GM12878 (cell line): ENCODE measurements at regions not wholly inside any gene's neighbourhood (a gene's known extent, or its start where the extent isn't known, plus 50 kb on each side); places are given as distances from the start of the nearest gene placed in this dataset.

Experiments used
- ATAC-seq: fragments of 200-7000 bp; cut with Tn5 transposase; 3 replicates; pipeline ENCODE4 v1.9.1; 2020; ENCODE audit warnings: mild to moderate bottlenecking, moderate library complexity
- BruUV-seq: library from RNA; stranded (reverse); fragments of 400-500 nt; replicated peaks from 2 replicates; lab custom pipeline; 2021; lab: Mats Ljungman, UMichigan
- CTCF ChIA-PET: fragments of 300-600 bp; sonication (Branson Sonifier 250); formaldehyde crosslinking; extraction: SDS; loops from one replicate; lab custom pipeline; 2021; ENCODE audit warnings: inconsistent platforms; lab: Yijun Ruan, JAX
- POLR2A ChIA-PET: fragments of 350-600 bp; formaldehyde crosslinking; extraction: SDS; loops from one replicate; lab custom pipeline; 2021; ENCODE audit warnings: inconsistent platforms; lab: Charles Lee
- RAD21 ChIA-PET: fragments of 300-600 bp; sonication (Branson Sonifier 250); formaldehyde crosslinking; loops from one replicate; lab custom pipeline; 2023; ENCODE audit warnings: antibody characterized with exemption; ENCODE audit not compliant: unreplicated experiment; lab: Charles Lee
- SMC1A ChIA-PET: fragments of 300-600 bp; sonication (Branson Sonifier 250); formaldehyde crosslinking; loops from one replicate; lab custom pipeline; 2023; ENCODE audit not compliant: unreplicated experiment, uncharacterized antibody; lab: Charles Lee
- DNase-seq: peaks from one replicate; pipeline ENCODE4 v3.0.0-alpha.2; 2011; ENCODE audit warnings: low read depth, low spot score
- FAIRE-seq: peaks from 3 replicates; lab custom pipeline; 2011; peaks lifted over from hg19 to GRCh38; lab: Jason Lieb, UNC
- H2AFZ ChIP-seq: 2 replicates; pipeline ENCODE4 v1.6.0; 2011; ENCODE audit warnings: low read depth, low read length, control low read depth; ENCODE audit not compliant: control insufficient read depth
- H3K27ac ChIP-seq: 2 replicates; pipeline ENCODE4 v1.5.1; 2011; ENCODE audit warnings: control low read depth; ENCODE audit not compliant: control insufficient read depth, insufficient read depth
- H3K27me3 ChIP-seq, 2 experiments: replicated peaks in 1 of 2; 2 replicates each; pipeline versions ENCODE4 v1.6.0 to v1.6.1; 2011; ENCODE audit warnings: low read length in 1 of 2; ENCODE audit not compliant: control insufficient read depth in 2 of 2, insufficient read depth in 2 of 2
- H3K36me3 ChIP-seq, 2 experiments: 2 replicates each; pipeline ENCODE4 v1.5.1; 2011; ENCODE audit warnings: low read length in 1 of 2; ENCODE audit not compliant: control insufficient read depth in 2 of 2, insufficient read depth in 2 of 2
- H3K4me1 ChIP-seq: 2 replicates; pipeline ENCODE4 v1.6.1; 2011; ENCODE audit warnings: mild to moderate bottlenecking, low read length, moderate library complexity, mixed read lengths; ENCODE audit not compliant: control insufficient read depth, insufficient read depth
- H3K4me2 ChIP-seq: 2 replicates; pipeline ENCODE4 v1.6.0; 2011; ENCODE audit warnings: control low read depth; ENCODE audit not compliant: control insufficient read depth, insufficient read depth
- H3K4me3 ChIP-seq: fragments of 200-600 bp; sonication (generic); 2 replicates; pipeline ENCODE4 v1.5.1; 2016
- H3K79me2 ChIP-seq: 2 replicates; pipeline ENCODE4 v1.6.0; 2011; ENCODE audit warnings: low read length; ENCODE audit not compliant: control insufficient read depth, insufficient read depth
- H3K9ac ChIP-seq: 2 replicates; pipeline ENCODE4 v1.8.0; 2011; ENCODE audit warnings: low read length, control low read depth, mixed read lengths; ENCODE audit not compliant: control insufficient read depth, insufficient read depth
- H3K9me3 ChIP-seq: replicated peaks from 3 replicates; pipeline ENCODE4 v1.5.1; 2011; ENCODE audit warnings: mild to moderate bottlenecking, low read length; ENCODE audit not compliant: control insufficient read depth, insufficient read depth
- H4K20me1 ChIP-seq: 2 replicates; pipeline ENCODE4 v1.6.0; 2011; ENCODE audit not compliant: control insufficient read depth, insufficient read depth
- ATF2 ChIP-seq: IDR thresholded peaks from 2 replicates; pipeline ENCODE4 v1.6.1; 2012; ENCODE audit warnings: low read length, inconsistent platforms
- ATF7 ChIP-seq: fragments of 450-650 bp; IDR thresholded peaks from 2 replicates; pipeline ENCODE4 v1.6.1; 2016; ENCODE audit warnings: low read depth, mild to moderate bottlenecking
- CBX3 ChIP-seq: fragments of 200-600 bp; sonication (generic); IDR thresholded peaks from 2 replicates; pipeline ENCODE4 v1.6.1; 2016; ENCODE audit warnings: low read depth, borderline replicate concordance
- CHD1 ChIP-seq: IDR thresholded peaks from 2 replicates; pipeline ENCODE4 v1.6.1; 2012; ENCODE audit warnings: low read depth, low read length, improper control_type of control experiment
- CHD2 ChIP-seq: IDR thresholded peaks from 2 replicates; pipeline ENCODE4 v1.6.1; 2011; ENCODE audit warnings: low read depth, low read length, improper control_type of control experiment, borderline replicate concordance
- ETV6 ChIP-seq, 2 experiments: fragments of 450-650 bp in 1 of 2; IDR thresholded peaks in 1 of 2; conservative IDR thresholded peaks in 1 of 2; 2 replicates each; pipeline ENCODE4 v1.6.1; 2014; ENCODE audit warnings: antibody characterized with exemption in 1 of 2, borderline replicate concordance in 1 of 2, low read depth in 1 of 2, mild to moderate bottlenecking in 1 of 2, moderate library complexity in 1 of 2
- HCFC1 ChIP-seq: fragments of 150-350 bp; IDR thresholded peaks from 2 replicates; pipeline ENCODE4 v1.6.1; 2014; ENCODE audit warnings: low read length
- JUNB ChIP-seq: IDR thresholded peaks from 2 replicates; pipeline ENCODE4 v1.6.1; 2016; ENCODE audit warnings: antibody characterized with exemption, mild to moderate bottlenecking
- MTA3 ChIP-seq: IDR thresholded peaks from 2 replicates; pipeline ENCODE4 v1.6.1; 2012; ENCODE audit warnings: low read length, inconsistent platforms, borderline replicate concordance
- NFYB ChIP-seq: IDR thresholded peaks from 2 replicates; pipeline ENCODE4 v1.6.1; 2011; ENCODE audit warnings: low read depth, mild to moderate bottlenecking, low read length, improper control_type of control experiment, moderate library complexity; ENCODE audit not compliant: insufficient read depth
- NRF1 ChIP-seq: conservative IDR thresholded peaks from 2 replicates; pipeline ENCODE4 v1.6.1; 2011; ENCODE audit warnings: mild to moderate bottlenecking, low read depth, low read length, improper control_type of control experiment
- PAX5 ChIP-seq: IDR thresholded peaks from 2 replicates; pipeline ENCODE4 v1.6.1; 2011; ENCODE audit warnings: low read depth, low read length, borderline replicate concordance
- POU2F2 ChIP-seq: IDR thresholded peaks from 3 replicates; pipeline ENCODE4 v1.6.1; 2011; ENCODE audit warnings: low read depth, mild to moderate bottlenecking, low read length, borderline replicate concordance
- RELB ChIP-seq: fragments of 450-650 bp; IDR thresholded peaks from 2 replicates; pipeline ENCODE4 v1.6.1; 2017; ENCODE audit warnings: low read depth, mild to moderate bottlenecking, moderate library complexity
- ZSCAN29 ChIP-seq: fragments of 450-650 bp; IDR thresholded peaks from 2 replicates; pipeline ENCODE4 v1.6.1; 2017; ENCODE audit warnings: mild to moderate bottlenecking, moderate library complexity
- ZZZ3 ChIP-seq: IDR thresholded peaks from 2 replicates; pipeline ENCODE4 v1.6.1; 2011; ENCODE audit warnings: low read depth; ENCODE audit not compliant: control insufficient read depth, insufficient read length
- WGBS: methylation state at CpG from one replicate; pipeline ENCODE4 v1.1.6; 2016; ENCODE audit warnings: low lambda C conversion rate; ENCODE audit not compliant: insufficient replicate concordance, insufficient coverage; ENCODE audit errors: missing lambda C conversion rate; 5-methylcytosine and 5-hydroxymethylcytosine counted together
- in situ Hi-C: fragments of 300-500 bp; cut with MboI; formaldehyde crosslinking; loops from 9 replicates; pipeline ENCODE4 v1.14.3; 2018; ENCODE audit warnings: mixed read lengths
- intact Hi-C: fragments of 100-400 bp; cut with micrococcal nuclease; formaldehyde crosslinking; loops from one replicate; pipeline ENCODE4 v1.14.2; 2022; ENCODE audit not compliant: unreplicated experiment

GRCh38 chr5:19388391-19388790 lies 599.6 kb downstream of the CDH18 start (continued):
- TF ChIP-seq CBX3 (no peak), ZZZ3 (no peak), ATF2 (no peak)

GRCh38 chr5:19401032-19401431 lies 587.0 kb downstream of the CDH18 start:
- Histone ChIP-seq H3K36me3 (no peaks in the 10 kb centered on the region), H3K9ac (no peak overlapping the region), H3K9me3 (no peaks in the 10 kb centered on the region), H4K20me1 (no peaks in the 10 kb centered on the region), H2AFZ (no peak overlapping the region), H3K79me2 (no peaks in the 10 kb centered on the region), H3K27me3 (no peaks in the 10 kb centered on the region), H3K4me3 (no peak overlapping the region), H3K27ac (no peak overlapping the region), H3K4me1 (no peaks in the 10 kb centered on the region), H3K4me2 (no peak overlapping the region)
- FAIRE-seq, result no peak
- in situ Hi-C loops (no loop called here), intact Hi-C loops (no loop called here)
- no TSS peak for BruUV-seq
- TF ChIP-seq ZSCAN29, result no peak
- no peak for TF ChIP-seq JUNB
- no peak for TF ChIP-seq ATF7
- no peak for TF ChIP-seq PAX5
- TF ChIP-seq CHD1, result no peak
- no peak for TF ChIP-seq POU2F2
- no peak for TF ChIP-seq NRF1
- TF ChIP-seq CHD2, result no peak
- no peak for TF ChIP-seq MTA3
- TF ChIP-seq RELB, result no peak
- TF ChIP-seq NFYB, result no peak
- no peak for TF ChIP-seq HCFC1
- no peak for TF ChIP-seq ETV6 (conservative IDR thresholded peaks at IDR 0.05 in 1 of 2, IDR thresholded peaks at IDR 0.05 in 1 of 2; ENCODE audit: borderline replicate concordance in 1 of 2, low read depth in 1 of 2)
- ATAC-seq, result no peak
- ChIA-PET CTCF (no interaction called here), SMC1A (no interaction called here), POLR2A (no interaction called here), RAD21 (no interaction called here)
- WGBS, result 0% methylated on average over 1 of the region's 1 CpG
- no peak for DNase-seq
